Tibial nerve (tissue), 4 donors: ENCODE measurements at regions not wholly inside any gene's neighbourhood (a gene's known extent, or its start where the extent isn't known, plus 50 kb on each side); places are given as distances from the start of the nearest gene placed in this dataset.
A peak's percentile ranks its signal among the peaks of the same experiment; 100 is the strongest.

Source experiments
- DNase-seq, 2 donors: peaks; one replicate each; pipeline ENCODE4 v3.0.0-alpha.2; 2019; ENCODE audit warnings: low spot score in 2 of 2
- H3K27ac ChIP-seq, 4 donors: fragments of 200-600 bp; sonication (generic) in 3 of 4; one replicate each; pipeline ENCODE4 v1.5.1; 2017 to 2019; ENCODE audit warnings: mild to moderate bottlenecking in 1 of 4
- H3K27me3 ChIP-seq, 2 donors: fragments of 200-600 bp; sonication (generic) in 1 of 2; one replicate each; pipeline versions ENCODE4 v1.5.1 to v1.6.0; 2017 to 2019
- H3K36me3 ChIP-seq, 3 donors: fragments of 200-600 bp; sonication (generic); one replicate each; pipeline ENCODE4 v1.5.1; 2018 to 2019
- H3K4me1 ChIP-seq, 4 donors: fragments of 200-600 bp; sonication (generic) in 3 of 4; one replicate each; pipeline ENCODE4 v1.5.1; 2017 to 2019
- H3K4me3 ChIP-seq, 4 donors: fragments of 200-600 bp; sonication (generic) in 3 of 4; one replicate each; pipeline ENCODE4 v1.5.1; 2017 to 2019; ENCODE audit warnings: mild to moderate bottlenecking in 1 of 4, moderate library complexity in 1 of 4
- H3K9me3 ChIP-seq, 4 donors: fragments of 200-600 bp; sonication (generic) in 3 of 4; one replicate each; pipeline ENCODE4 v1.5.1; 2017 to 2019
- EP300 ChIP-seq, 2 donors: sonication (generic); formaldehyde crosslinking; IDR thresholded peaks; one replicate each; pipeline ENCODE4 v1.6.1; 2017; ENCODE audit warnings: antibody characterized with exemption in 2 of 2, mild to moderate bottlenecking in 1 of 2
- POLR2A ChIP-seq, 2 donors: fragments of 450-650 bp; IDR thresholded peaks; one replicate each; pipeline ENCODE4 v1.6.1; 2017; ENCODE audit warnings: antibody characterized with exemption in 2 of 2, mild to moderate bottlenecking in 2 of 2, moderate library complexity in 2 of 2
- WGBS, 2 donors: methylation state at CpG; one replicate each; pipeline ENCODE4 v1.1.5; 2018; 5-methylcytosine and 5-hydroxymethylcytosine counted together
- TF ChIP-seq, protein P1 (sequence below), 5 experiments: fragments of 200-600 bp in 3 of 5; fragments of 450-650 bp in 2 of 5; sonication (generic) in 3 of 5; IDR thresholded peaks; one replicate each; pipeline ENCODE4 v1.5.1; 2016 to 2019; ENCODE audit warnings: antibody characterized with exemption in 5 of 5, mild to moderate bottlenecking in 3 of 5, moderate library complexity in 2 of 5

DNA sequence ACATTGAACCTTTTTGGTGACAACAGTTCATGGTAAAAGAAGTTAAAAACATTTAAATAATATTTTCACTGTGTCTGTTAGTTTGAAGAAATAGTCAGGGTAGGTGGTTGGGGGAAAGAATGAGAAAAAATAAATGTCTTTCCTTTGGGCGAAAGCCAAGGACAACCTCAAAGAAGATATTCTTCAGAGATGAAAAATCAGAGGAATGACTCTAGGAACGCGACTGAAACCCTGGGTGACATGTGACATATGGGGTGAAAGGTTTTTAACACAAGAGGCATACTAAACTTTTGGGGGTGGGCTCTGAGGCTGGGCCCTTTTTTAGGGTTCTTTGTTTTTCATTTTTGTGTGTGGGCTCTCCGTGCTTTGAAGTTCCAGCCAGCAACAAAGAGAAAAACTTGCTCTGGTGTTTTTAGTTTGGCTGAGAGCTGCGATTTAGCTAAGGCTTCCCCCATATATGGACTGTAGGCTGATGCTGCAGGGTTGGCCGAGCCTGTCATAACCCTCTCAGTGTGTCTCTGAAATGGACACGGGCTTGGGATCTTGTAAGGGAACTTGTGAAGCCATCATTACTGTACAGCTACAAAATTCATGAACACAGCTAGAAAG is 610.1 kb upstream of the ARID1B start:
- Histone ChIP-seq H3K4me1 (peaks cover 0 to 38% (median 4%) of the 10 kb centered on the region in 4 donors), H3K36me3 (no peaks in the 10 kb centered on the region), H3K27ac (peak overlapping the region; percentile 1 to 83 (median 72)), H3K4me3 (peak overlapping the region in 2 of 4 donors; percentile 16 to 37), H3K9me3 (no peaks in the 10 kb centered on the region), H3K27me3 (no peaks in the 10 kb centered on the region)
- 9 to 14% methylated on average over 7 of the region's 7 CpGs for WGBS, 2 donors
- peak in 1 of 2 donors; percentile 18 for DNase-seq
- TF ChIP-seq EP300 (IDR thresholded peaks at IDR 0.05) (no peak), POLR2A (IDR thresholded peaks at IDR 0.05) (no peak)
- TF ChIP-seq, protein P1, sequence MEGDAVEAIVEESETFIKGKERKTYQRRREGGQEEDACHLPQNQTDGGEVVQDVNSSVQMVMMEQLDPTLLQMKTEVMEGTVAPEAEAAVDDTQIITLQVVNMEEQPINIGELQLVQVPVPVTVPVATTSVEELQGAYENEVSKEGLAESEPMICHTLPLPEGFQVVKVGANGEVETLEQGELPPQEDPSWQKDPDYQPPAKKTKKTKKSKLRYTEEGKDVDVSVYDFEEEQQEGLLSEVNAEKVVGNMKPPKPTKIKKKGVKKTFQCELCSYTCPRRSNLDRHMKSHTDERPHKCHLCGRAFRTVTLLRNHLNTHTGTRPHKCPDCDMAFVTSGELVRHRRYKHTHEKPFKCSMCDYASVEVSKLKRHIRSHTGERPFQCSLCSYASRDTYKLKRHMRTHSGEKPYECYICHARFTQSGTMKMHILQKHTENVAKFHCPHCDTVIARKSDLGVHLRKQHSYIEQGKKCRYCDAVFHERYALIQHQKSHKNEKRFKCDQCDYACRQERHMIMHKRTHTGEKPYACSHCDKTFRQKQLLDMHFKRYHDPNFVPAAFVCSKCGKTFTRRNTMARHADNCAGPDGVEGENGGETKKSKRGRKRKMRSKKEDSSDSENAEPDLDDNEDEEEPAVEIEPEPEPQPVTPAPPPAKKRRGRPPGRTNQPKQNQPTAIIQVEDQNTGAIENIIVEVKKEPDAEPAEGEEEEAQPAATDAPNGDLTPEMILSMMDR (IDR thresholded peaks at IDR 0.05), result no peak

DNA sequence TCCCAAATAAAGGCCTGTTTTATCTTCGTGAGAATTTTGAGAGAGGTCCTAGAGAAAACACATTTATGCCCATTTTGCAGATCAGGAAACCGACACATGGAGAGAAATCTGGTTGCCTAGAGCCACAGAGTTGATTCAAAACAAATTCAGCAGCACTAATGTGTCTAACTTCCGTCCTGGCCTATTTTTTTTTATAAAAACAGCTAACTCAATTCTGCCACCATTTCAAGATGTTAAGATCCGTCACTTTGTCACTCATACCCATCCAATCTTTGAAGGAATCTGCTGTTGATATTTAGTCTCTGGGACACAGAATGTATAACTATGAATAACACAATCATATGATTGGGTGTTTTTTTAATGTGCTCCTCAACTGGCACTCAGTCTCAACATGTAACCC is 611.1 kb upstream of the ARID1B start:
- Histone ChIP-seq H3K4me3 (no peak overlapping the region), H3K27me3 (no peaks in the 10 kb centered on the region), H3K4me1 (peaks cover 0 to 38% (median 4%) of the 10 kb centered on the region in 4 donors), H3K27ac (peak overlapping the region in 2 of 4 donors; percentile 5 to 38), H3K36me3 (no peaks in the 10 kb centered on the region), H3K9me3 (no peaks in the 10 kb centered on the region)
- no peak for TF ChIP-seq EP300 (IDR thresholded peaks at IDR 0.05)
- TF ChIP-seq, protein P1 (IDR thresholded peaks at IDR 0.05), result no peak
- no peak for TF ChIP-seq POLR2A (IDR thresholded peaks at IDR 0.05)
- 84 to 85% methylated on average over 4 of the region's 4 CpGs for WGBS, 2 donors
- DNase-seq, result no peak

DNA sequence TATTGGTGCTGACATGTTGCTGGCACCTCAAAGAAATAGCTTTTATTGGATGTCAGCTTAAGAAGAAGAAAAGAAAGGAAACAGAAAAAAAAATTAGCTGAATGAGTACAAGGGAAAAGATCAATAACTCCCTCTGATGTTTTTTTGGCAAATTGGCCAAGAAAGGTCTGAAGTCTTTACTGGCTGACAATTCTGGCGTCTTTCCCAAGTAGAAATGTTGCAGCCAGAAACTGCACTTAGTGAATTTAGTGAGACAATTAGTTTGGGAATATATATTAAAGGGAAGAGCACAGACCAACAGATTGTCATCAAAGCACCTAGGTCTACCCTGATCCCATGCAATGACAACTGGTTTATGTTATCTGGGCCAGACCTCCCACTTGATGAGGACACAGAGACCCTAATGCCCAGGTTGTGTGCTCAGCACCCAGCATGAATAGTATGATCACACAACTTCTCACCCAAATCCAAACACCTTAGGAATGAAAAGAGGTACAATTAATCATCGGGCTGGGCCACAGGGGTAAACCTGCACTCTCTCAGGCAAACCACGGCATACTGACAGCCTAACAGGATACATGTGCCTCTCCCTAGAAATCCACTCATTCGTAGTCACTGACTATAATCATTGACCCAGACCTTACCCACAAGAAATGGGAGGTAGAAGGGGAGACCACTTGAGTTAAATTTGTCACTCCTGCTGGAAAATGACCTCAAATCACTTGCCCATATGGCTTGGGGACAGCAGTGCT is 612.3 kb upstream of the ARID1B start:
- H3K27me3 ChIP-seq, result no peaks in the 10 kb centered on the region

DNA sequence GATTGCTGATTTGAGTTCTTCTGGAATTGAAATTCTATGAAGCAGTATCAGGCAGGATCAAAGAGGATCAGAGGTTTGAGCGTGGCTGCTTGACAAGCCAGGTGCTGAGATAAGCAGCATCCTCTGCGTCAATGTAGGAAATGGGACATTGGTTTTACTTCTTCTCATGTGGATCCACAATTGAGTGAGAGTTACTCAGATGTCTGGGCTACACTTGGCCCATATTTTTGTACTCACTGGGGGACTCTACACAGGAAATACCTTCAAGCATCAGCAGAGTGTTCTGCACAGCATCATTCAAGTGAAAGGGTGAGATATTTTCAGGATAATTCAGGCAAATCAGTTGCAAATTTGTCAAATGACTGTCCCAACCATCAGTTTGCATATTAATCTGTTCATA is 613.9 kb upstream of the ARID1B start:
- H3K4me1 ChIP-seq, result peaks cover 0 to 32% (median 4%) of the 10 kb centered on the region in 4 donors
- no peak overlapping the region for H3K4me3 ChIP-seq
- no peaks in the 10 kb centered on the region for H3K9me3 ChIP-seq
- H3K27me3 ChIP-seq, result no peaks in the 10 kb centered on the region
- no peak overlapping the region for H3K27ac ChIP-seq
- no peak for DNase-seq
- 77 to 92% methylated on average over 2 of the region's 2 CpGs for WGBS, 2 donors
- H3K36me3 ChIP-seq, result no peaks in the 10 kb centered on the region
- TF ChIP-seq POLR2A (IDR thresholded peaks at IDR 0.05) (no peak), EP300 (IDR thresholded peaks at IDR 0.05) (no peak)
- TF ChIP-seq, protein P1 (IDR thresholded peaks at IDR 0.05), result no peak

More for the DNA sequence above, 612.3 kb upstream of the ARID1B start:
- peak overlapping the region in 2 of 4 donors; percentile 5 to 38 for H3K27ac ChIP-seq
- no peaks in the 10 kb centered on the region for H3K9me3 ChIP-seq
- no peak for DNase-seq
- H3K4me1 ChIP-seq, result peaks cover 0 to 38% (median 4%) of the 10 kb centered on the region in 4 donors
- no peak overlapping the region for H3K4me3 ChIP-seq
- TF ChIP-seq POLR2A (IDR thresholded peaks at IDR 0.05) (no peak), EP300 (IDR thresholded peaks at IDR 0.05) (no peak)
- TF ChIP-seq, protein P1 (IDR thresholded peaks at IDR 0.05), result no peak
- no peaks in the 10 kb centered on the region for H3K36me3 ChIP-seq
- WGBS, 2 donors, result 50 to 71% methylated on average over 4 of the region's 4 CpGs

DNA sequence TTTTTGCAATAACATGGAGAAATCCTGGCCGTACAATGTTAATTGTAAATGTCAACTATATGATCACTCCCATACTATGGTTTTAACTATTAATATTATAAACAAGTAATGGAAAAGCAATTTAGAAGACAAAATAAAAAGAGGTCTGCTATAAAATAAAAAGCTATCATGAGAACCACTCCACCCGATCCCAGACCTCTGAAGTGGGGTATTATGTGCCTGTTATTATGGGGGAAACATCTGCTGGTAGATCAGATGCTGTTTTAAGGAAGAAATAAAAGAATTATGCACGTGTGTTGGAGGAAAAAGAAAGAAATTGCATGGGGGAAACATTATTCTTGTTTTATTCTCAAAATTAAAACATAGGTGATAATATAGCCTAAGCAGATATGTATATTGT is 615.7 kb upstream of the ARID1B start:
- Histone ChIP-seq H3K27me3 (no peaks in the 10 kb centered on the region), H3K4me1 (peaks cover 0 to 13% (median 0%) of the 10 kb centered on the region in 4 donors), H3K27ac (no peak overlapping the region), H3K9me3 (no peaks in the 10 kb centered on the region), H3K4me3 (no peak overlapping the region), H3K36me3 (no peaks in the 10 kb centered on the region)
- WGBS, 2 donors, result 65 to 75% methylated on average over 3 of the region's 3 CpGs
- no peak for DNase-seq
- no peak for TF ChIP-seq POLR2A (IDR thresholded peaks at IDR 0.05)
